GM08714 (cell line): ENCODE measurements at regions not wholly inside any gene's neighbourhood (a gene's known extent, or its start where the extent isn't known, plus 50 kb on each side); places are given as distances from the start of the nearest gene placed in this dataset.
"Not testable (repeated sequence)": the region's sequence is repeated elsewhere in the genome, so short reads cannot be mapped to it uniquely, and the experiment has no call there.

Experiments used
- H3K4me3 ChIP-seq: fragments of 200-500 bp; sonication (Bioruptor generic); 2 replicates; pipeline ENCODE4 v1.5.1; 2014; ENCODE audit warnings: mild to moderate bottlenecking, low read length, inconsistent platforms
- ZNF274 ChIP-seq: IDR thresholded peaks from 2 replicates; pipeline ENCODE4 v1.6.1; 2012; ENCODE audit warnings: mild to moderate bottlenecking, low read depth, low read length

GRCh38 chr21:34276711-34277425, 86.9 kb upstream of the KCNE2 start:
- no peak overlapping the region for H3K4me3 ChIP-seq
- no peak for TF ChIP-seq ZNF274

- TF ChIP-seq ZNF274, result no peak
- H3K4me3 ChIP-seq, result no peak overlapping the region
Observed at GRCh38 chr21:34278451-34278850, 85.4 kb upstream of the KCNE2 start.

- TF ChIP-seq ZNF274, result no peak
- no peak overlapping the region for H3K4me3 ChIP-seq
Observed at GRCh38 chr21:34279285-34279684, 84.5 kb upstream of the KCNE2 start.

GRCh38 chr21:34279883-34280282, 83.9 kb upstream of the KCNE2 start:
- TF ChIP-seq ZNF274, result no peak

GRCh38 chr21:34280389-34280795, 83.4 kb upstream of the KCNE2 start:
- no peak overlapping the region for H3K4me3 ChIP-seq

More at GRCh38 chr21:34279883-34280282, 83.9 kb upstream of the KCNE2 start:
- no peak overlapping the region for H3K4me3 ChIP-seq

GRCh38 chr21:34280959-34281358, 82.8 kb upstream of the KCNE2 start:
- no peak overlapping the region for H3K4me3 ChIP-seq
- no peak for TF ChIP-seq ZNF274

More at GRCh38 chr21:34280389-34280795, 83.4 kb upstream of the KCNE2 start:
- no peak for TF ChIP-seq ZNF274

- TF ChIP-seq ZNF274, result no peak
- H3K4me3 ChIP-seq, result no peak overlapping the region
Observed at GRCh38 chr21:34282223-34282622, 81.6 kb upstream of the KCNE2 start.

GRCh38 chr21:34284666-34285065, 79.1 kb upstream of the KCNE2 start:
- no peak for TF ChIP-seq ZNF274
- H3K4me3 ChIP-seq, result no peak overlapping the region

- H3K4me3 ChIP-seq, result not testable (repeated sequence)
Observed at GRCh38 chr21:34288042-34288441, 75.8 kb upstream of the KCNE2 start.

- H3K4me3 ChIP-seq, result no peak overlapping the region
- no peak for TF ChIP-seq ZNF274
Observed at GRCh38 chr21:34289856-34290255, 74.0 kb upstream of the KCNE2 start.

GRCh38 chr21:34296878-34297277, 66.9 kb upstream of the KCNE2 start:
- no peak for TF ChIP-seq ZNF274
- H3K4me3 ChIP-seq, result no peak overlapping the region

GRCh38 chr21:34298534-34299167, 65.2 kb upstream of the KCNE2 start:
- TF ChIP-seq ZNF274, result no peak
- H3K4me3 ChIP-seq, result no peak overlapping the region

- H3K4me3 ChIP-seq, result no peak overlapping the region
- no peak for TF ChIP-seq ZNF274
Observed at GRCh38 chr21:34299168-34299539, 64.7 kb upstream of the KCNE2 start.

GRCh38 chr21:34302521-34302920, 61.3 kb upstream of the KCNE2 start:
- no peak for TF ChIP-seq ZNF274
- H3K4me3 ChIP-seq, result no peak overlapping the region
